Transverse colon (tissue), 4 donors: ENCODE measurements at regions not wholly inside any gene's neighbourhood (a gene's known extent, or its start where the extent isn't known, plus 50 kb on each side); places are given as distances from the start of the nearest gene placed in this dataset.

ENCODE experiments used
- POLR2A ChIP-seq: fragments of 450-650 bp; IDR thresholded peaks from one replicate; pipeline ENCODE4 v1.6.1; 2016; ENCODE audit warnings: antibody characterized with exemption, mild to moderate bottlenecking, moderate library complexity
- POLR2AphosphoS5 ChIP-seq, 3 donors: sonication (generic); formaldehyde crosslinking; IDR thresholded peaks; one replicate each; pipeline ENCODE4 v1.6.1; 2016; ENCODE audit warnings: antibody characterized with exemption in 3 of 3
- TF ChIP-seq, protein P1 (sequence below), 5 experiments: fragments of 200-600 bp in 3 of 5; fragments of 450-650 bp in 2 of 5; sonication (generic) in 3 of 5; IDR thresholded peaks; 1 replicate in 2 of 5; 2 replicates in 3 of 5; pipeline ENCODE4 v1.5.1; 2016 to 2017; ENCODE audit warnings: antibody characterized with exemption in 5 of 5, inconsistent platforms in 3 of 5, mild to moderate bottlenecking in 2 of 5, moderate library complexity in 1 of 5

DNA sequence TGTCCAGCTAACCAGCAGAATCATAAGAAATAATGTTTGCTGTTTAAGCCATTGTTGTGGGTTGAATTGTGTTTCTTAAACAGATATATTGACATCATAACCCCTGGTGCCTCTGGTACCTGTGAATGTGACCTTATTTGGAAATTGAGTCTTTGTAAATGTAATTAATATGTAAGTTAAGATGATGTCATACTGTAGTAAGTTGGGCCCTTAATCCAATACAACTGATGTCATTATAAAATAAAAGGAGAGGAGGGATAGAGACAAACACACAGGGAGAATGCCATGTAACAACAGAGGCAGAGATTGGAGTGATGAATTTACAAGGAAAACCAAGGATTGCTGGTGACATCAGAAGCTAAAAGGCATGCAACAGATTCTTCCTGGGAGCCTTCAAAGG lies 141.4 kb downstream of the ZIC3 start:
- TF ChIP-seq, protein P1, sequence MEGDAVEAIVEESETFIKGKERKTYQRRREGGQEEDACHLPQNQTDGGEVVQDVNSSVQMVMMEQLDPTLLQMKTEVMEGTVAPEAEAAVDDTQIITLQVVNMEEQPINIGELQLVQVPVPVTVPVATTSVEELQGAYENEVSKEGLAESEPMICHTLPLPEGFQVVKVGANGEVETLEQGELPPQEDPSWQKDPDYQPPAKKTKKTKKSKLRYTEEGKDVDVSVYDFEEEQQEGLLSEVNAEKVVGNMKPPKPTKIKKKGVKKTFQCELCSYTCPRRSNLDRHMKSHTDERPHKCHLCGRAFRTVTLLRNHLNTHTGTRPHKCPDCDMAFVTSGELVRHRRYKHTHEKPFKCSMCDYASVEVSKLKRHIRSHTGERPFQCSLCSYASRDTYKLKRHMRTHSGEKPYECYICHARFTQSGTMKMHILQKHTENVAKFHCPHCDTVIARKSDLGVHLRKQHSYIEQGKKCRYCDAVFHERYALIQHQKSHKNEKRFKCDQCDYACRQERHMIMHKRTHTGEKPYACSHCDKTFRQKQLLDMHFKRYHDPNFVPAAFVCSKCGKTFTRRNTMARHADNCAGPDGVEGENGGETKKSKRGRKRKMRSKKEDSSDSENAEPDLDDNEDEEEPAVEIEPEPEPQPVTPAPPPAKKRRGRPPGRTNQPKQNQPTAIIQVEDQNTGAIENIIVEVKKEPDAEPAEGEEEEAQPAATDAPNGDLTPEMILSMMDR (IDR thresholded peaks at IDR 0.05): no peak
- TF ChIP-seq POLR2A (no peak), POLR2AphosphoS5 (IDR thresholded peaks at IDR 0.05) (no peak)
